HG02884 (cell line): ENCODE measurements at regions not wholly inside any gene's neighbourhood (a gene's known extent, or its start where the extent isn't known, plus 50 kb on each side); places are given as distances from the start of the nearest gene placed in this dataset.

Source experiments
- ATAC-seq: cut with Tn5 transposase; IDR thresholded peaks from one replicate; pipeline ENCODE4 v1.9.1; 2021; ENCODE audit warnings: mild to moderate bottlenecking, moderate library complexity; ENCODE audit not compliant: unreplicated experiment

DNA sequence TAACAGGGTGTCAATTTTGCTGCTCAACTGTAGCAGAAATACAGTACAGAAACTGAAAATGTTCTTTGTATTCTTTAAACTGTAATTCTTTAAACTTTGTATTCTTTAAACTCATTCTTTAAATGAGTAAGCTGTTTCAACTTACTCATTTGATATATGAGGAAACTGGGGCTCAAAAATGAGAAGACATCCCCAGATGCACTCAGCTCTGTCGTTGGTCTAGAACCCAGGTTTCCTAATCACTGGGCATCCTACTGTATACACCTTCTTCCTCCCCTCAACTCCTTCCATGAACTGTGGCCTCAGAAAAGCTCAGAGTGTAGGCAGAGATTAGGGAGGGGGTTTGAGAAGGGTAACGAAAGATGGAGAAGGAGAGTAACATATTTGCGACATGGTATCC is 136.5 kb upstream of the MAST4 start:
- ATAC-seq = no peak

DNA sequence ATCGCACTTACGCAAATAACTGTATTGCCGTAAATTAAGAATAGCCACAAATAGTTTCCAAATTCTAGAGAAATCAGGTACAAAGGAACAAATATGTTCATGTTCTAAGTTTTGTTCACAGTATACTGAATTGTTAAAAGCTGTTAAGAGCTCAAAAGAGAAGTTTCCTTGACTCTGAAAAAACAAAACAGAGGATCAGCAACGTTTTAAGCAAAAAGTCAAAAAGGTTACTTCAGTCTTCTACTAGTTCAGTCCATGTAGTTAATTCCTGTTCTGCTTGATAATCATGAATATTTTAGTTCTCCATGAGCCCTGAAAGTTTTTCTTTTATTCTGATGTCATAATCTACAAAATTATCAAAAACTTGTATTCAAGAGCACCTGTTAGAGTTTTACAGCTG is 128.6 kb upstream of the MAST4 start:
- no peak for ATAC-seq

DNA sequence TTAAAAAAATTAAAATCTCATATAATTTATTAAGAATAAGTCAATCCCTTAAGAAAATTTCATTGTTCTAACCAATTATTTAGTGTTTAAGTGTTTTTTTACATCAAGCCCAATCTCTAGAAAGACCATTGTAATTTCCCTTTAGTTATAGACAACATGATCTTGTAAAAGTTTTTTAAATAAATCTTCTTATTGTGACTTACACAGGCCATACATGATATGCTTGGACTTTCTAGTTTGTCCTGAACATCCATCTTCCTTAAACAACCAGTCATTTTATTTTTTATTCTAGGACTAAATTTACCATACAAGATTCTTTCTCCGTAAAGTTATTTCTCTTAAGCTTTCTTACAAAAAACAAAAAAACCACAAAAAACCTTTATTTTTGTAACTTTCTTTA is 126.5 kb upstream of the MAST4 start:
- no peak for ATAC-seq

DNA sequence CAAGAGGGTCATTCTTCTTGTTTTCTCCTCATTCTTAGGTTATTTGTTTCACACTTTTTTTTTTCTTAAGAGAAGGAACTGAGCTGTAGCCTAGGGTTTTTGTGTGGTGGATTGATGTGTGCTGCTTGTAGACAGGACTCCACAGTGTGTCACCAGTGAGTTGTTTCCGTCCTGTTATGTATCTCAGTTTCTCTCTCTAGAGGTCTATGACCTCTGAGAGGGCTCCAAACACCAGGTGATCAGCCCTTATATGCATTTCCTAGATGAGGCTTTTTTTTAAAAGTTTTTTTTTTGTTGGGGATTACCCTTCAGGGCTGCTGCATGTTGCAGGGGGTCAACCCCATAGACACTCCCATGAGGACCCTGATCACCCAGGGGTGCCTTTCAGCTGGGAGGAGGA is 124.2 kb upstream of the MAST4 start:
- no peak for ATAC-seq

DNA sequence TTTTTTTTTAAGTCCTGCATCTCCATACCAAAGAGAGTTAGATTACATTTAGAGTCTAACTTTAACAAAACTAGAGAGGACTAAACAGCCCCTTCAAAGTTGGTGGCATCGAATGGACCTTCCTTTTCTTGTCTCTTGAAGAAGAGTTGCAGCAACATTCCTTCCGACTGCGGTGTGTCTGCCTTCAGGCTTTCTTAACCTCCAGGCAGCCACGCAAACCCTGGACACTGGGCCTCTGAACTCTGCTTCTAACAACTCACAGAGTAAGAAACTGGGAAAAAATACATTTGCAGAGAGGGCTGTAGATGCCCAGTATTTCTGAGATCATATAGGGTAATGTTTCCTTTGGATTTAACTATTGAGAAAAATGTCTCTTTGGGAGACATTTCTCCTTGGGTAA is 120.5 kb upstream of the MAST4 start:
- no peak for ATAC-seq

DNA sequence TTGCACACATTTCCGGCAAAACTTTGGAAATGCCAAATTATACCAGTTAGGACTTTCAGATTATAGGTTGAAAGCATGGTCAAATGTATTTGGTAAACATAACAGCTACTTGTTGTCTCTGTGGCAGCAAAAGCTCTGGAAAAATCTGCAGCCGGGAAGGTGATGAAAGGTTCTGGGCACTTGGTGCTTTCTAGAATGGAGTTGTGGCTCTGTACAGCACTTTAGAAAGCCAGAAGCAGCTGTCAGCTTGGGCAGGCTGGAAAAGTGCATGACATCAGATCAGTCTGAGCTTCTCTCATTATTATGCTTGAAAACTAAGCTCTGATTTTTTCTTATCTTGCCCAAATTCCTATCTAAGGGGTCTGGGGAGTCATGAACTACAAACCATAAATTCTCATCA is 118.6 kb upstream of the MAST4 start:
- no peak for ATAC-seq

DNA sequence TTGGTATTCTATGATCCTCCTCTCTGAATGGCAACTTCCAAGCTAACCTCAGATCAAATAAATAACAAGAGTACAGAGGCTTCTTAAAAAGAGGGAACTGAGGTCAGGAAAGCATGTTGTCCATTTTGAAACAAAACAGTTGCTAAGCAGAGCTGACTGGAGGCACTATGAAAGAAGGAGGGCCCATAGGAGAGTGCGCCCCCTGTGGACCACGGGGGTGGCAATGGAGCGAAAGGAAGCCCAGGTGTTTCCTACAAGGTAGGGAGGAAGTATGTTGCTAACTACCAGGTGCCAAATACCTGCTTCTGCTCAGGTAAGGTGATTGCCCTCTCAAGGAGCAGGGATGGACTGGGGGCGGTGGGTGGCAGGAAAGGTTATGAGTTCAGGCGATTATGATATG is 101.8 kb upstream of the MAST4 start:
- ATAC-seq = no peak

DNA sequence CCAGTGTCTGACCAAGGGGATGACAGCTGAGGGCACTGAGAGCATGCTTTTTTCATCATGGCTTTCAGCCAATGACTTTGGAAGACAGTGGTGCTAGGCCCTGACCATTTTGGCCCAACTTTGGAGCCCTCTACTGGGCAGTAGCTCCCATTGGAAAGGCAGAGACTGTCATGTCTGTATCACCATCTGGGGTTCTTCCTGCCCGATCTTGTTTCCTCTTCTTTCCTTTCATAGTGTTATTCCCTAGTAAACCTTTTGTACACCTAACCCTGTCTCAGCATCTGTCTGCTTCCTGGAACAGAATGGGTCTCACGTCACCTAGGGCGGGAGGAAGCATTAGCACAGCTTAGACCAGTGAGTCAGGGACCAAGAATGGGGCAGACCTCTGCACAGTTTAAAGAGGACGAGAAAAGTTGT is 97.4 kb upstream of the MAST4 start:
- ATAC-seq = no peak

DNA sequence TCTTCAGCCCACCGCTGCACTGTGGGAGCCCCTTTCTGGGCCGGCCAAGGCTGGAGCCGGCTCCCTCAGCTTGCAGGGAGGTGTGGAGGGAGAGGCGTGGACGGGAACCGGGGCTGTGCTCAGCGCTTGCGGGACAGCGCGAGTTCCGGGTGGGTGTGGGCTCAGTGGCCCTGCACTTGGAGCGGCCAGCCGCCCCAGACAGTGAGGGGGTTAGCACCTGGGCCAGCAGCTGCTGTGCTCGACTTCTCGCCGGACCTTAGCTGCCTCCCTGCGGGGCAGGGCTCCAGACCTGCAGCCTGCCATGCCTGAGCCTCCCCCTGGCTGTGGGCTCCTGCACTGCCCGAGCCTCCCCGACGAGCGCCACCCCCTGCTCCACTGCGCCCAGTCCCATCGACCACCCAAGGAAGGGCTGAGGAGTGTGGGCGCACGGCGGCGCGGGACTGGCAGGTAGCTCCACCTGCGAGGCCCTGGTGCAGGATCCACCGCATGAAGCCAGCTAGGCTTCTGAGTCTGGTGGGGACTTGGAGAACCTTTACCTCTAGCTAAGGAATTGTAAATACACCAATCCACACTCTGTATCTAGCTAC is 92.9 kb upstream of the MAST4 start:
- no peak for ATAC-seq

DNA sequence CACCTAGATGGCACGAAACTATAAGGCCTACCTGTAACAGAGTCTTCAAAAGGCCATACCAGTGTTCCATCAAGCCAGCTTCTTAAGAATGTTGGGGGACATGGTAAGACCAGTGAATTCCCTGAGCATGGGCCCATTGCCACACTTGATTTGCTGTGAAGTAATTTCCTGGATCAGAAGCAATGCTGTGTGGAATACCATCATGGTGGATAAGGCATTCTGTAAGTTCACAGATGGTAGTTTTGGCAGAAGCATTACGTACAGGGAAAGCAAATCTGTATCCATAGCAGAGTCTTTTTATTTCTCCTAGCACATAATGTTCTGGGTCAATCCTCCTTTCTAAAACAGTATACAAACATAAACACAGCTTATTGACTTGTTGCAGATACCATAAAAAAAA is 89.1 kb upstream of the MAST4 start:
- ATAC-seq = no peak

DNA sequence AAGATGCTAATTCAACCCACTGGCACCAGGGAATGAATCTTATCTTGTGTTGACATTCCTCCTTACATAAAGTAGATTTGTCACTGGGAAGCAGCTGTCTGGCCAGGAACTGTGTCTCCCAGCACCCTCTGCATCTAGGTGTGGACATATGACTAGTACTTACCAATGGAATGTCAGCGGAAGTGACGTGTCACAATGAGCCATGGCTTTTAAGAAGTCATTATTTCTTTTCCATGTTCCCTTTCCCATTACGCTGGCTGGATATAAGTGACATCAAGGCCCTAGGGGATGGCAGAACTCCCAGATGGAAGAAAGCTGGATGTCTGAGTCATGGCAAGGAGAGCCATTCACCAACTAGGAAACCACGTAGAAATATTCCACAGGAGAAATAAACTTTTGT is 84.7 kb upstream of the MAST4 start:
- no peak for ATAC-seq

DNA sequence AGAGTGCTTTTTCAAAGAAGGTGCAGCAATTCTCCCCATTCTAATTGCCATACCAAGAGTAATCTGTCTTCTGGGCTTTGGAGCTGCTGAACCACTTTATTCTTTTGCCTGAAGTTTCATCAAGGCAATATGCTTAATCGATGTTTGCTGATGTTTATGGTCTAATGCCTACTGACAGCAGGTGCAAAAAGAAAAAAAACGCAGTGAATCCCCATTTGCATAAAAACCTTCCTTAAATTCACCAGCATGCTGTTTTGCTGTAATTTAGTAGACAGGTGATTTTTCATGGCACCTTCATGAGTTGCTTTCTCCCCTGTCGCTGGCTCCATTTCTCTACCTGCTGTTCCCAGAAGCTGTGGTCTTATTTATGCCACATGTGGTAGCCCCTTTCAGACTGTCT is 83.1 kb upstream of the MAST4 start:
- no peak for ATAC-seq

DNA sequence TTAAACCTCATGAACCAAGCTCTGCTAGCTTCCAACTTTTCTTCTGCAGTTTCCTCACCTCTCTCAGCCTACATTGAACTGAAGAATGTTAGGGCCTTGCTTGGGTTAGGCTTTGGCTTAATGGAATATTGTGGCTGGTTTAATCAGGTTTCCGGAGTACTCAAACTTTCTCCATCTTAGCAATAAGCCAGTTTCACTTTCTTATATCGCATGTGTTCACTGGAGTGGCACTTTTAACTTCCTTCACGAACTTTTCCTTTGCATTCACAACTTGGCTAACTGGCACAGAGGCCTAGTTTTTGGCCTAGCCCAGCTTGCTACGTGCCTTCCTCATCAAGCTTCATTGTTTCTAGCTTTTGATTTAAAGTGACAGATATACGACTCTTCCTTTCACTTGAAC is 81.0 kb upstream of the MAST4 start:
- no peak for ATAC-seq

DNA sequence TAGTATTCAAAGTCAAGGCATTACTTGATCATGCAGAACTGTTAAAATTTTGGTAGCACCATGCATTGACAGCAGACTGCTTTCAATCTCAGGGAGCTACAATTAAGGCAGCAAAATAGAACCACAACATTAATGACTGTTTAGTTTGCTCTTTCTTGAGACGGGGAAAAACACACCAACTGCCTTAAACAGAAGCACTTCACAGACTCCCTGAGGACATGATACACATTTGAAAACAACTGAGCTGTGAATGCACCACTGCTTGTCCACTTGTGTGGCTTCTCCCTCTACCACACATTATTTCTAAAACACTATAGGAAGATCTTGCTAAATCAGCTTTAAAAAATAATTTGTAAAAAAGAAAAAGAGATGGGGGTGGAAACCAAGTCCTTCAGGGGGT is 79.6 kb upstream of the MAST4 start:
- no peak for ATAC-seq

DNA sequence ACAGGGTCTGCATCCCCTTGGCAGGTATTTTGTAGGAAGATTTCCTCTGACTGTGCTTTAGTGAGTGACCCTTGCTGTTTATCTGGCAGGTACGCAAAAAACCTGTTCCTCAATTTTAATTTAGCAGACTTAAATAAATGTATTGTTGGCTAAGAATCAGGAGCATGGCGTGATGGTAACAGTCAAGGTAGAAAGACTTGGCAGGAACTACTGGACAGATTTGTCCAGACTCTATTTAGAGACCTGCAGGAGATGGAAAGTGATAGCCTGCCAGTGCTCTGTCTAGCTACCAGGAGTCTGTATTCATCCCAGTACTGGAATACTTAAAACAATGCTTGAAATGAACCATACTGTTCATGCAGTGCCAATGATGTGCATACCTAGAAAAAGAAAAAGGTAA is 78.8 kb upstream of the MAST4 start:
- no peak for ATAC-seq

DNA sequence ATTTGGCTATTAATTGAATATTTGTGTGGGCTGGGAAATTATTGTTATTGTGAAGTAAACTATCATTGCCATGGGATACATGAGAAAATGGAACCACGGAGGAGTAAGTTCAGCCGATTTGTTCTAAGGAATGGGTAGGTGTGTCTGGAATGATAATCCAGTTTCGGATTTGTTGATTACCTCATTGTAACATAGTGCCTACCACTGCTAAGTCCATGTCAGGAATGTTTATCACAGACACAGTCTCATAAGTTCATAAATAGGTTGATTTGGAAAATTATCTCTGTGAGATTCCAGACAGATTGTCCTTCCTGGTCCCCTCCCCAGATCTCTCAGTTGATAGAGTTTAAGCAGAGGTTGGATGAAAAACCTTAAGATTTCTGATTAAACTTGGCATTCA is 78.1 kb upstream of the MAST4 start:
- ATAC-seq = no peak

DNA sequence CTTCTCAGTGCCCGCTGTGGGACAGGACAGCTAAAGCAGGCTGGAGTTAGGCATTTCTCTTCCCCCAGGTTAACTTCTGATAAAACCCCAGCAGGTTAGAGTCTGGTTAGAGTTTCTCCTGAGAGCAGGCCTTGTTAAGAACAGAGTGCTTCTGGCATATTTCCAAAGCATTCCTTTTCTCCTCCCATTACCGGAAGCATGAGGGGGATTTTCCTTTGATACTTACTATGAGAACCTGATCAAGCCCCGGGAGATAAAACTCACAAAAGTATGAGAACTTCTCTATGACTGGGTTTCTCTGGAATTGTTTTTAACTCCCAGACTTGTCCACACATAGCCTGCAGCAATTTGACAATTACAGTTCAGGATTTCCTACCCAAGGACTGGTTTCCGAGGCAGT is 77.4 kb upstream of the MAST4 start:
- no peak for ATAC-seq

DNA sequence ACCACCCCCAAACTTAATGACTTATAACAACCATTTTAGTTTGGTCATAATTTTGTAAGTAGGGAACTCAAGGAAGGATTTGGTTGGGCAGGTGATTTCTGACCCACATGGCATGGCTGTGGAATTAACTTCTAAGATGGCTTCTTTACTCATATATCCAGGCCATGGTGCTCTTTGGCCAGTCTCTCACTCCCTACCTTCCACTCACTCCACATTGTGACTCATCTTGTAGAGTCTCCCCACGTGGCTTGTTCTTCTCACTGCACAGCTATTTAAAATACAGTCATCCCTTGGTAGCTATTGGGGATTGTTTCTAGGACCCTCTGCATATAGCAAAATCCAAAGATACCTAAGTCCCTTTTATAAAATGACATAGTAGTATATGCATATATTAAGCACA is 76.6 kb upstream of the MAST4 start:
- ATAC-seq = no peak

DNA sequence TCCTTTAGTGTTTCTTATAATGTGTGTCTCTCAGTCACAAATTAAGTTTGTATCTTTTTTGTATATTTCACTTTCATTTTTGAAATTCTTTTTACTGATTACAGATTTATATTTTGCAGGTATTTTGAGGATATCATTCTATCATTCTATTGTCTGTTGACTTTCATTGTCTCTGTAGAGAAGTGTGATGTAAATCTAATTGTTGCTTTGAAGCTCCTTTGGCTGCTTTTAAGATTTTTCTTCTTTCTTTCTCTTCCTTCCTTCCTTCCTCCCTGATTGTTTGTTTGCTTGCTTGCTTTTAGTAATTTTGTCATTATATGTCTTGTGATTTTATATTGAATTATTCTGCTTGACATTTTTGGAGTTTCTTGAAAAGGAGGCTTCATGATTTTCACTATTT is 75.3 kb upstream of the MAST4 start:
- ATAC-seq = no peak

DNA sequence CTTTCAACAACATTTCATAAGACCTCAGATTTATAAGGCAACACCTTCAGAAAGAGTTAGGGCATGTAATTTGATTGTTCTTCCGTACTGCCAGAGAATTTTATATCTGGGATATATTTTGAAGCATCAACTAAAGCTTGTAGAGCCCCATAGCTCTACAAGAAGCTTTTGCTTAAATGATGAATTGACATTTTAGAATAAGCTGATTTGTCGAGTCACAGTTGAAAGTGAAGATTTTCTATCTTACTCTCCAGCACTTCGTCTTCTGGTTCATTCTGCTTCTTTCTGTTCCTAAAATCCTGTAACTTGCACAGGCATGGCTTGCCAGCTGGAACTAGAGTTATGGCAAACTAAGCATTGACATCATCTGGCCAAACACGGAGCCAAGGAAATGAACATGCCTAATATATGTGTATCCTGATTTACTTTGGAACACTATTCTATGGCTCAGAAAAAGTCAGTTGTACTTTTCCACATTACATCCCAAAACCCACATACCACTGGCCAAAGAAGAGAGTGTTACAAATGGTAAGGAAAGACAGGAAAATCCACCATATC is 68.6 kb upstream of the MAST4 start:
- no peak for ATAC-seq

DNA sequence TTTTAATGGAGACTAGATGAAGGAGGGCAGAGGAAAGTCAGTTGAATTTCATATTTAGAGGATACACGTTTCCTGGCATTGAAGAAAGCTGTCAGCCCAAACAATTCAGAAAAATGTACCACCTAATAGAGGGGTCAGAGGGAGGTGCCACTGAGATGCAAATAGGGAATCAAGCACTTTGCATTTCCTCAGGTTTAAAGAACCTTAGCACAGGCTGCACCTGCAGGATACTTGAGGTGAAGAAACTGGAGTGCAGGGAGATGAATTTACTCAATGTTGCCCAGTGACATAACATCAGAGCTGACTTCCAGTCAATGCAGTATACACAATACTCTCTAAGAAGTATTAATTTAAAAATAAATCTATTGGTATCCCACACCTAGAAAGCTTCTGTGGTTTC is 67.0 kb upstream of the MAST4 start:
- ATAC-seq = no peak

DNA sequence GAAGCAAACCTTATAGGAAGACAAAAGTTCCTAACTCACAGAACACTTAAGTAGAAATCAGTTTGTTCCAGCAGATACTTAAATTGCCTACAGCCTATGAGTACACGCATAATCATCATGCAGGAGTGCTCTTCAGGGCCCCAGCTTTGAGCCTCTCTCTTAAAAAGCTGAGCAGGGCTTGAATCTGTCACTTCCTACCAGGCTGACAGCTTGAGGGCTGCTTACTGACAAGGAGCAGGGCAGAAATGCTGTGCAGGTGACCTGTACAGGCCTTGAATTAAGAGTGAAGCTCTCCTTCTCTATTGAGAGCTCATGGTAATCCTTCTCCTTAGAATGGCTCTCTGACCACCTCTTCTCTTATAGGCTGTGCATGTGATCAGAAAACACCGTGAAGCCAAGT is 66.5 kb upstream of the MAST4 start:
- no peak for ATAC-seq

DNA sequence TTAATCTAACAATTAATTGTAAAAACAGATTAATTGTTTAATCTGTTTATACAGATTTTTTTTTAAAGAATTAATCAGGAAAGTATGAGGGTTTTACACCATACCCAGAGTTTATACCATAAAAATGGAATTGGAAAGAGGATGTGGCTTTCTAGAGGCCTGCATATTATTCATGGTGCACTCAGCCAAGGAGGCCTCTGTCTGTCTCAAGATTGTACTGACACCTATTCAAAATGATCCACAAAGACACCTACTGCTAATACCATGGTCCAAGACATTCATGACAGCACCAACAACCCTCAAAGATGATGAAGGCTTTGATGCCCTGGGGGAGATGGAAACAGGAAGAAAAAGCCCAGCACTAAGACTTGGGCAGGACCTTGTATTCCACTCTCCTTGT is 58.1 kb upstream of the MAST4 start:
- no peak for ATAC-seq

DNA sequence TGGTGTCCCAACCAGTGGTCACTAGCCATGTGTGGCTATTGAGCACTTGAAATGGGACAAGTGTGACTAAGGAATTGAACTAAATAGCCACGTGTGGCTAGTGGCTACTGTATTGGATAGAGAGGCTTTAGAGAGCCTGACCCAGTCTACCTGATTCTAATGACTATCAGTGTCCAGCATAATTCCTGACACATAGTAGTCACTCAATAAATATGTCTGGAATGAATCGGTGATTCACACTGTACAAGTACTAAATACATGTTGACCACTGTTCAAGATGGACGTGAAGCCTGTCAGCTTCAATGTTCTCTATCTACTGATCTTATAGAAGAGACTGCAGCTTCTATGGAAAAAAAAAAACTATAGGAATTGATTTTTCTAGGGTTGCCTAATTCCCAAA is 57.7 kb upstream of the MAST4 start:
- ATAC-seq = no peak
